C4-2B (cell line): ENCODE measurements at regions not wholly inside any gene's neighbourhood (a gene's known extent, or its start where the extent isn't known, plus 50 kb on each side); places are given as distances from the start of the nearest gene placed in this dataset.

Experiments
- H3K27ac ChIP-seq: fragments of 450-650 bp; 2 replicates; pipeline ENCODE4 v1.5.1; 2017
- ZFX ChIP-seq: fragments of 450-650 bp; IDR thresholded peaks from 2 replicates; pipeline ENCODE4 v1.6.1; 2017
- TF ChIP-seq, protein P1 (sequence below): fragments of 450-650 bp; conservative IDR thresholded peaks from 2 replicates; pipeline ENCODE4 v1.5.1; 2017; ENCODE audit warnings: mild to moderate bottlenecking

GRCh38 chr18:27394687-27395086 lies 209.6 kb upstream of the CHST9 start:
- H3K27ac ChIP-seq, result no peak overlapping the region
- TF ChIP-seq, protein P1, sequence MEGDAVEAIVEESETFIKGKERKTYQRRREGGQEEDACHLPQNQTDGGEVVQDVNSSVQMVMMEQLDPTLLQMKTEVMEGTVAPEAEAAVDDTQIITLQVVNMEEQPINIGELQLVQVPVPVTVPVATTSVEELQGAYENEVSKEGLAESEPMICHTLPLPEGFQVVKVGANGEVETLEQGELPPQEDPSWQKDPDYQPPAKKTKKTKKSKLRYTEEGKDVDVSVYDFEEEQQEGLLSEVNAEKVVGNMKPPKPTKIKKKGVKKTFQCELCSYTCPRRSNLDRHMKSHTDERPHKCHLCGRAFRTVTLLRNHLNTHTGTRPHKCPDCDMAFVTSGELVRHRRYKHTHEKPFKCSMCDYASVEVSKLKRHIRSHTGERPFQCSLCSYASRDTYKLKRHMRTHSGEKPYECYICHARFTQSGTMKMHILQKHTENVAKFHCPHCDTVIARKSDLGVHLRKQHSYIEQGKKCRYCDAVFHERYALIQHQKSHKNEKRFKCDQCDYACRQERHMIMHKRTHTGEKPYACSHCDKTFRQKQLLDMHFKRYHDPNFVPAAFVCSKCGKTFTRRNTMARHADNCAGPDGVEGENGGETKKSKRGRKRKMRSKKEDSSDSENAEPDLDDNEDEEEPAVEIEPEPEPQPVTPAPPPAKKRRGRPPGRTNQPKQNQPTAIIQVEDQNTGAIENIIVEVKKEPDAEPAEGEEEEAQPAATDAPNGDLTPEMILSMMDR, result no peak
- TF ChIP-seq ZFX, result no peak

- no peak overlapping the region for H3K27ac ChIP-seq
Measured at GRCh38 chr18:27382567-27383216, 197.6 kb upstream of the CHST9 start.

GRCh38 chr18:27378431-27379095 lies 193.5 kb upstream of the CHST9 start:
- TF ChIP-seq ZFX, result no peak
- TF ChIP-seq, protein P1, result no peak
- no peak overlapping the region for H3K27ac ChIP-seq

More at GRCh38 chr18:27382567-27383216, 197.6 kb upstream of the CHST9 start:
- no peak for TF ChIP-seq ZFX
- TF ChIP-seq, protein P1, result no peak

GRCh38 chr18:27377251-27377650 lies 192.1 kb upstream of the CHST9 start:
- TF ChIP-seq ZFX, result no peak
- TF ChIP-seq, protein P1, result no peak
- H3K27ac ChIP-seq, result no peak overlapping the region

- H3K27ac ChIP-seq, result no peak overlapping the region
- no peak for TF ChIP-seq ZFX
- TF ChIP-seq, protein P1, result no peak
Measured at GRCh38 chr18:27372386-27372785, 187.3 kb upstream of the CHST9 start.

- H3K27ac ChIP-seq, result no peak overlapping the region
- TF ChIP-seq ZFX, result no peak
- TF ChIP-seq, protein P1, result no peak
Measured at GRCh38 chr18:27366665-27367064, 181.6 kb upstream of the CHST9 start.

GRCh38 chr18:27366151-27366550 lies 181.0 kb upstream of the CHST9 start:
- TF ChIP-seq, protein P1, result no peak
- no peak for TF ChIP-seq ZFX
- no peak overlapping the region for H3K27ac ChIP-seq
